Uterus (tissue), 3 donors: ENCODE measurements at regions not wholly inside any gene's neighbourhood (a gene's known extent, or its start where the extent isn't known, plus 50 kb on each side); places are given as distances from the start of the nearest gene placed in this dataset.
"Not testable (repeated sequence)": the region's sequence is repeated elsewhere in the genome, so short reads cannot be mapped to it uniquely, and the experiment has no call there.

Source experiments
- DNase-seq, 2 donors: peaks; one replicate each; pipeline ENCODE4 v3.0.0-alpha.2; 2019 to 2020
- H3K27ac ChIP-seq, 2 donors: fragments of 200-600 bp; sonication (generic); 1 replicate in 1 of 2; 2 replicates in 1 of 2; pipeline ENCODE4 v1.5.1; 2016 to 2018
- H3K27me3 ChIP-seq, 2 donors: fragments of 200-600 bp; sonication (generic); one replicate each; pipeline ENCODE4 v1.5.1; 2018 to 2019; ENCODE audit warnings: control low read depth in 1 of 2
- H3K36me3 ChIP-seq, 2 donors: fragments of 200-600 bp; sonication (generic); one replicate each; pipeline ENCODE4 v1.5.1; 2019; ENCODE audit warnings: control low read depth in 1 of 2
- H3K4me1 ChIP-seq, 2 donors: fragments of 200-600 bp; sonication (generic); one replicate each; pipeline ENCODE4 v1.5.1; 2018 to 2019; ENCODE audit warnings: control low read depth in 1 of 2
- H3K4me3 ChIP-seq, 2 donors: fragments of 200-600 bp; sonication (generic); 1 replicate in 1 of 2; 2 replicates in 1 of 2; pipeline ENCODE4 v1.5.1; 2018 to 2019; ENCODE audit warnings: mild to moderate bottlenecking in 1 of 2
- H3K9me3 ChIP-seq, 2 donors: fragments of 200-600 bp; sonication (generic); one replicate each; pipeline ENCODE4 v1.5.1; 2019; ENCODE audit warnings: control low read depth in 1 of 2
- CTCF ChIP-seq, 4 experiments: fragments of 200-600 bp in 2 of 4; fragments of 450-650 bp in 2 of 4; sonication (generic) in 2 of 4; IDR thresholded peaks; one replicate each; pipeline ENCODE4 v1.5.1; 2016 to 2019; ENCODE audit warnings: antibody characterized with exemption in 4 of 4, mild to moderate bottlenecking in 2 of 4, moderate library complexity in 1 of 4
- POLR2A ChIP-seq, 2 donors: fragments of 450-650 bp; IDR thresholded peaks; one replicate each; pipeline ENCODE4 v1.6.1; 2016; ENCODE audit warnings: antibody characterized with exemption in 2 of 2, mild to moderate bottlenecking in 1 of 2, moderate library complexity in 1 of 2
- intact Hi-C: fragments of 100-400 bp; cut with DNase I; formaldehyde crosslinking; loops from one replicate; pipeline ENCODE4 v1.15.1; 2023; ENCODE audit warnings: low total_unique reads
- donor health status: DM: yes; HTN: yes; CAD: no.

DNA sequence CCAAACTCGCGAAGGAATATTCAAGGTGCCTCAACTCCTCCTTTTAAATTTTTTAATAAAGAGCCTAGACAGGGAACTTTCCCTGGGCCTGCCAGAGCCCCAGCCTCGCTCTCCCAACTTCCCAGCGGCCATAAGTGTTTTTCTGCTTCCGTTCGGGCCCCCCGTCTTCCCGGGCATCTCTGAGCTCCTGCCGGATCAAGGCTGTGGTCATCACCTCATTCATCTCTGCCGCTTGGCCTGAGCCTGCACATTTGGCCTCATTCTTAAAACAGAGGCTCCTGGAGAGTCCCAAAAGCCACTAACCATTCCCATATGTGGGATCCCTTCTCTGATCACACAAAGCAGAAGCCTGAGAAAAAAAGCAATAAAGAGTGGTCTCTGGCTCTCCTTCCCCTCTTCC is 969.1 kb upstream of the DEFB115 start:
- DNase-seq = no peak
- no peaks in the 10 kb centered on the region for H3K27me3 ChIP-seq
- no peak overlapping the region for H3K4me3 ChIP-seq
- H3K4me1 ChIP-seq = no peaks in the 10 kb centered on the region
- H3K36me3 ChIP-seq = no peaks in the 10 kb centered on the region
- no peaks in the 10 kb centered on the region for H3K9me3 ChIP-seq
- TF ChIP-seq CTCF (IDR thresholded peaks at IDR 0.05) (no peak), POLR2A (IDR thresholded peaks at IDR 0.05) (no peak)
- H3K27ac ChIP-seq = peak overlapping the region in 1 of 2 donors; percentile 33
- intact Hi-C loops = no loop called here

GRCh38 chr20:30289049-30289448 is 968.4 kb upstream of the DEFB115 start:
- H3K4me1 ChIP-seq, intact Hi-C loops, DNase-seq, H3K9me3 ChIP-seq, H3K27me3 ChIP-seq, H3K36me3 ChIP-seq, H3K4me3 ChIP-seq: not testable (repeated sequence)
- H3K27ac ChIP-seq = peak overlapping the region in 1 of 2 donors; percentile 54

GRCh38 chr20:30289711-30290141 is 967.7 kb upstream of the DEFB115 start:
- H3K4me1 ChIP-seq, intact Hi-C loops, DNase-seq, H3K9me3 ChIP-seq, H3K27me3 ChIP-seq, H3K36me3 ChIP-seq: not testable (repeated sequence)
- peak overlapping the region; percentile 36 to 78 for H3K27ac ChIP-seq
- peak overlapping the region in 1 of 2 donors; percentile 14 for H3K4me3 ChIP-seq

DNA sequence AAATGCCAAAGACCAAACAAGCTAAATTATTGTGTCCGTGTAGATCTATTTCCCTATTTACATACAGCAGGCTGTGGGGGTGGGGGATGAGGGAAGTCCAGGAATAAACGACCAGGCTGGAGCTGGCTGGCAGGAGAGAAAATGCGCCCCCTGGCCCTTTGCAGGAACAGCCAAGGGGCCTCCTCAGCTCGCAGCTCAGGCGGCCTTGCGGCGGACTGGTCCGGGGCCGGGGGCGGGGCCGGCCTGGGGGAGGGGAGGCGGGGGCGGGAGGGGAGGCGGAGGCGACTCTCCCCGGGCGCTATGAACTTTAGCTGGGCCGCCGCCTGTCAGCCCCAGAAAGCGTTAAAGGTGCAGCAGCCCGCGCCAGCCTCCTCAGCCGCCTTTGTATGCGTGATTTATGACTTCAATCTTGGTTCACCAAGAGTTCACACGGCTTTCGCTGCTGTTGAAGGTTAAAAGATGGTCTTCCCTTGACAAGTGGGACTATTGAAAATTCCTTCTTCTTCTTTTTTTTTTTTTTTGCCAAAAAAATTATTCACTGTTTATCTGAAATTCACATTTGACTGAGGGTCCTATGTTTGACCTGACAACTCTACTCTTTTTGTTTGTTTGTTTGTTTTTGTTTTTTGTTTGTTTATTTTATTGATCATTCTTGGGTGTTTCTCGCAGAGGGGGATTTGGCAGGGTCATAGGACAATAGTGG is 967.0 kb upstream of the DEFB115 start:
- H3K36me3 ChIP-seq, intact Hi-C loops, H3K4me1 ChIP-seq, H3K9me3 ChIP-seq, H3K27me3 ChIP-seq: not testable (repeated sequence)
- DNase-seq = peak; percentile 28 to 59
- peak in 1 of 4 experiments; percentile 21 for TF ChIP-seq CTCF (IDR thresholded peaks at IDR 0.05)
- Histone ChIP-seq H3K4me3 (peak overlapping the region in 1 of 2 donors; percentile 14), H3K27ac (peak overlapping the region in 1 of 2 donors; percentile 78)

DNA sequence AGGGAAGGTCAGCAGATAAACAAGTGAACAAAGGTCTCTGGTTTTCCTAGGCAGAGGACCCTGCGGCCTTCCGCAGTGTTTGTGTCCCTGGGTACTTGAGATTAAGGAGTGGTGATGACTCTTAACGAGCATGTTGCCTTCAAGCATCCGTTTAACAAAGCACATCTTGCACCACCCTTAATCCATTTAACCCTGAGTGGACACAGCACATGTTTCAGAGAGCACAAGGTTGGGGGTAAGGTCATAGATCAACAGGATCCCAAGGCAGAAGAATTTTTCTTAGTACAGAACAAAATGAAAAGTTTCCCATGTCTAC is 966.4 kb upstream of the DEFB115 start:
- H3K9me3 ChIP-seq, H3K36me3 ChIP-seq, H3K27me3 ChIP-seq, H3K4me1 ChIP-seq, H3K4me3 ChIP-seq, DNase-seq, H3K27ac ChIP-seq, intact Hi-C loops: not testable (repeated sequence)

- intact Hi-C loops, H3K27ac ChIP-seq, H3K4me1 ChIP-seq, H3K36me3 ChIP-seq, DNase-seq, H3K9me3 ChIP-seq, H3K4me3 ChIP-seq, H3K27me3 ChIP-seq: not testable (repeated sequence)
These were observed 965.8 kb upstream of the DEFB115 start for GRCh38 chr20:30291686-30292085.

DNA sequence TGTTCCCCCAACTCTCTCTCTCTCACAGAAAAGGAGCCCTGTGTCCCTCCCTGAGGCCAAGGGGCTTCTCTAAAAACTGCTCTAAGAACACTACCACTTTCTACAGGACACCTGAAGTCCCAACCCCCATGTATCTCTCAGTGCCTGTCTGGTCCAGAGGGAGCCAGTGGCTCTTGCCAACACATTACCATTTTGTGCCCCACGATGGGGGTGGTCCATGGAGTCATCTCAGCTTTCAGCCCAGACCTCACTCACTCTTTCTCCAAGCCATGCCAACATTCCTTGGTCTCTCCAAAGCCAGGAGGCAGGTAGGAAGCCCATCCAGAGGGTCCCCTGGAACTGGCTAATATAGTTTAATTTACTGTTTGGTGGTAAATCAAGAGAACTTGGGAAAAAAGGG is 962.1 kb upstream of the DEFB115 start:
- H3K4me1 ChIP-seq, intact Hi-C loops, H3K27me3 ChIP-seq, H3K9me3 ChIP-seq, H3K36me3 ChIP-seq, H3K4me3 ChIP-seq, DNase-seq, H3K27ac ChIP-seq: not testable (repeated sequence)

GRCh38 chr20:30295967-30296366 is 961.5 kb upstream of the DEFB115 start:
- DNase-seq, H3K4me3 ChIP-seq, H3K4me1 ChIP-seq, H3K9me3 ChIP-seq, H3K27me3 ChIP-seq, H3K27ac ChIP-seq, H3K36me3 ChIP-seq, intact Hi-C loops: not testable (repeated sequence)

DNA sequence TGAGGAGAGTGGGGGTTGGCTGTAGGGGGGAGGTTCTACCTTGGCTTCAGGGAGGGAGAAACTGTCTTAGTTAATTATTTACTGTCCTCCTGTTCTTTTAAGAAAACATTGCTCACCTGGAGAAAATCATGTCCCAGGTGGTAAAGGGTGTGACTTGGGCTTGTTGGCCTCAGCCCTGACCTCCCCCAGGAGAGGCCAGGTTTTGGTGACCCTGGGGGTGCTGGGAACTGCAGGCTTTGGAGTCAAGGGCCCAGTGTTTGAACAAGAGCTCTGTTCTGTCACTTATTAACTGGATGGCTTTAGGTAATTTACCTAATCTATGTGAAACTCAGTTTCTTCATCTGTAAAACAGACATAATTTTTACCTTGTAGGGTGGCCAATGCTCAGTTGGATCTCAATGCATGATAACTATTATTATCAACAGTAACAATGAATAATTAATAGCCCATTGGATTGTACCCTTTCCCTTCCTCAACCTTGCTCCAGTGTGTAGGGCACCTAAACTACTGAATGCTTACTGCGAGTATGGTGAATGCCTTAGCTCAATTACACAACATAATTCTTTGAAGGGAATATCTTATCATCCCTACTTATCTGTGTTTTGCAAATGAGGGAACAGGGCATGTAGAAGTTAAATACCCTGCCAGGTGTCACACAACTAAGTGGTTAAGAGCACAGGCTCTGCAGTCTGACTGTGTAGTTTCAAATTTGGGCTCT is 959.4 kb upstream of the DEFB115 start:
- DNase-seq, H3K9me3 ChIP-seq, H3K36me3 ChIP-seq, H3K4me1 ChIP-seq, H3K4me3 ChIP-seq, intact Hi-C loops, H3K27me3 ChIP-seq, H3K27ac ChIP-seq: not testable (repeated sequence)

DNA sequence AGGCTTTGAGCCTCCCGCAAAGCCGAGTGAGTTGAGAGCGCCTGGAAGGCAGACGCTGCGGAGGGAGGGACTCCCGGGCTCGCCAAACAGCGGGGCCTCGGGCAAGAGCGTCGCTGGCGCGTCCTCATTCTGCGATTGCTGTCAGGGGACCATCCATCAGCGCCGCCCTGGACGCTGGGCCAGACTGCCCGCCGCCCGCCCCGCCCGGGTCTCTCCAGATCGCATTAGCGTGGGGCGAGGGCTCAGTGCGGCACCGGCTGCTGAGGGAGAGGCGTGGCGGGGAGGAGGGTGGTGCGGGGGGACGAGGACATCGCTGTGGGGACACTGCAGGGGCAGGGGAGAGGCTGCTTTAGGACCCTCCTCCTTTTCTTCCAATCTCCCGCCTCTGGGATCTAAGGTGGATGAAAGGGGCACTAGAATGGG is 957.2 kb upstream of the DEFB115 start:
- H3K9me3 ChIP-seq, H3K4me1 ChIP-seq, DNase-seq, intact Hi-C loops, H3K36me3 ChIP-seq, H3K27ac ChIP-seq, H3K4me3 ChIP-seq, H3K27me3 ChIP-seq: not testable (repeated sequence)

- H3K9me3 ChIP-seq, intact Hi-C loops, H3K4me3 ChIP-seq, DNase-seq, H3K27me3 ChIP-seq, H3K27ac ChIP-seq, H3K36me3 ChIP-seq, H3K4me1 ChIP-seq: not testable (repeated sequence)
These were observed 954.7 kb upstream of the DEFB115 start for GRCh38 chr20:30302786-30303185.
